Fibroblast of lung (primary cell): ENCODE measurements at regions not wholly inside any gene's neighbourhood (a gene's known extent, or its start where the extent isn't known, plus 50 kb on each side); places are given as distances from the start of the nearest gene placed in this dataset.

Source experiments
- DNase-seq, 2 donors: peaks; one replicate each; pipeline versions ENCODE4 v3.0.0 to v3.0.0-alpha.2; 2010; ENCODE audit warnings: low read depth in 2 of 2
- H2AFZ ChIP-seq: 2 replicates; pipeline ENCODE4 v1.5.1; 2012; ENCODE audit warnings: low read length, control low read depth, inconsistent platforms
- H3K27ac ChIP-seq: 2 replicates; pipeline ENCODE4 v1.5.1; 2011; ENCODE audit warnings: low read length, control low read depth; ENCODE audit not compliant: insufficient read depth
- H3K27me3 ChIP-seq: 2 replicates; pipeline ENCODE4 v1.5.1; 2011; ENCODE audit warnings: mild to moderate bottlenecking, low read length; ENCODE audit not compliant: control insufficient read depth, insufficient read depth
- H3K36me3 ChIP-seq: 2 replicates; pipeline ENCODE4 v1.5.1; 2011; ENCODE audit warnings: low read length; ENCODE audit not compliant: control insufficient read depth, insufficient read depth
- H3K4me1 ChIP-seq: 2 replicates; pipeline ENCODE4 v1.5.1; 2011; ENCODE audit warnings: low read length; ENCODE audit not compliant: control insufficient read depth, insufficient read depth; ENCODE audit errors: extremely low read depth
- H3K4me2 ChIP-seq: 2 replicates; pipeline ENCODE4 v1.5.1; 2011; ENCODE audit warnings: low read length, control low read depth; ENCODE audit not compliant: insufficient read depth; ENCODE audit errors: extremely low read depth
- H3K4me3 ChIP-seq, 4 experiments: fragments of 200-600 bp in 1 of 4; sonication (generic) in 1 of 4; replicated peaks in 1 of 4; 2 replicates each; pipeline ENCODE4 v1.5.1; 2011 to 2016; ENCODE audit warnings: low read length in 4 of 4, low read depth in 3 of 4, mild to moderate bottlenecking in 3 of 4, control low read depth in 2 of 4, inconsistent platforms in 1 of 4, mixed read lengths in 1 of 4; ENCODE audit not compliant: insufficient read depth in 1 of 4; ENCODE audit errors: control extremely low read depth in 1 of 4
- H3K79me2 ChIP-seq: 2 replicates; pipeline ENCODE4 v1.5.1; 2012; ENCODE audit warnings: mild to moderate bottlenecking, low read length, inconsistent platforms; ENCODE audit not compliant: control insufficient read depth, insufficient read depth
- H3K9ac ChIP-seq: 2 replicates; pipeline ENCODE4 v1.5.1; 2011; ENCODE audit warnings: mild to moderate bottlenecking, low read length, control low read depth; ENCODE audit not compliant: insufficient read depth
- H3K9me3 ChIP-seq: 2 replicates; pipeline ENCODE4 v1.5.1; 2012; ENCODE audit warnings: low read depth, low read length; ENCODE audit not compliant: control insufficient read depth, insufficient read depth
- H4K20me1 ChIP-seq: 2 replicates; pipeline ENCODE4 v1.5.1; 2011; ENCODE audit warnings: low read length; ENCODE audit not compliant: control insufficient read depth, insufficient read depth; ENCODE audit errors: extremely low read depth
- EZH2 ChIP-seq: IDR thresholded peaks from 2 replicates; pipeline ENCODE4 v1.5.1; 2012; ENCODE audit warnings: low read length, control low read depth, mild to moderate bottlenecking; ENCODE audit errors: missing control alignments
- TF ChIP-seq, protein P1 (sequence below), 2 donors: IDR thresholded peaks in 1 of 2; conservative IDR thresholded peaks in 1 of 2; 1 replicate in 1 of 2; 2 replicates in 1 of 2; pipeline ENCODE4 v1.5.1; 2011 to 2012; ENCODE audit warnings: low read length in 2 of 2, control low read depth in 1 of 2, inconsistent platforms in 1 of 2, low read depth in 1 of 2, mild to moderate bottlenecking in 1 of 2

DNA sequence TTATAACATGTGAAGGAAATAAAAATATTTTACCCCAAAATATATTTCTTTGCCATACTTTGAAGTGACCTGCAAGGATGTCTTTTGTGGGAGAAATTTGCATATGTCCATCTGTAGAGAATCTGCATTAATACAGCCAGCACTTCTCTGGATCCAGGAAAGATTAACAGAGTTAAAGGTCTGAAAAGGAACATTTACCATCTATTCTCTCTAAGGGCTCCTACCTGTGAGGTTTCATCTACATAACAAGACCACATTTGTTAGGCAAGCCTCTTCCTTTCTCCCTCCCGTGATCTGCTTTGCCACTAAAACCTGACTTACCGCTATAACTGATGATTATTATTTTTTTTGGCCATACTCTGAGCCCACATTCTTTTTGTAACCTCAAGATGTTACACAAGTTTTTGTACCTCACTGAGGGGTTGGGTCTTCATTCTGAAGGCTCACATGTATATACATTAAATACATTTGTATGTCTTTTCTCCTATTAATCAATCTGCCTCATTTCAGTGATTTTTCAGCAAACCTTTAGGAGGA lies 129.4 kb downstream of the AKR1D1 start:
- TF ChIP-seq, protein P1, sequence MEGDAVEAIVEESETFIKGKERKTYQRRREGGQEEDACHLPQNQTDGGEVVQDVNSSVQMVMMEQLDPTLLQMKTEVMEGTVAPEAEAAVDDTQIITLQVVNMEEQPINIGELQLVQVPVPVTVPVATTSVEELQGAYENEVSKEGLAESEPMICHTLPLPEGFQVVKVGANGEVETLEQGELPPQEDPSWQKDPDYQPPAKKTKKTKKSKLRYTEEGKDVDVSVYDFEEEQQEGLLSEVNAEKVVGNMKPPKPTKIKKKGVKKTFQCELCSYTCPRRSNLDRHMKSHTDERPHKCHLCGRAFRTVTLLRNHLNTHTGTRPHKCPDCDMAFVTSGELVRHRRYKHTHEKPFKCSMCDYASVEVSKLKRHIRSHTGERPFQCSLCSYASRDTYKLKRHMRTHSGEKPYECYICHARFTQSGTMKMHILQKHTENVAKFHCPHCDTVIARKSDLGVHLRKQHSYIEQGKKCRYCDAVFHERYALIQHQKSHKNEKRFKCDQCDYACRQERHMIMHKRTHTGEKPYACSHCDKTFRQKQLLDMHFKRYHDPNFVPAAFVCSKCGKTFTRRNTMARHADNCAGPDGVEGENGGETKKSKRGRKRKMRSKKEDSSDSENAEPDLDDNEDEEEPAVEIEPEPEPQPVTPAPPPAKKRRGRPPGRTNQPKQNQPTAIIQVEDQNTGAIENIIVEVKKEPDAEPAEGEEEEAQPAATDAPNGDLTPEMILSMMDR (conservative IDR thresholded peaks at IDR 0.05 in 1 of 2, IDR thresholded peaks at IDR 0.05 in 1 of 2; ENCODE audit: low read depth in 1 of 2, low read length in 2 of 2), result no peak
- no peak for TF ChIP-seq EZH2

DNA sequence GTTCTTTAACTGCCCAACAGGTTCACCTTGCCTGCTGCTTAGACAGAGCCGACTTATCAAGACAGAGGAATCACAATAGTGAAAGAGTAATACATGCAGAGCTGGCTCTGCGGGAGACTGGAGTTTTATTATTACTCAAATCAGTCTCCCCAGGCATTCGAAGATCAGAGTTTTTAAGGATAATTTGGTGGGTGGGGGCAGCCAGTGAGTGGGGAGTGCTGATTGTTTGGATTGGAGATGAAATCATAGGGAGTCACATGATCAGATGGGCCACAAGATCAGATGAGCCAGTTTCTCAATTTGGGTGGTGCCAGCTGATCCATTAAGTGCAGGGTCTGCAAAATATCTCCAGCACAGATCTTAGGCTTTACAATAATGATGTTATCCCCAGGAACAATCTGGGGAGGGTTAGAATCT lies 131.3 kb downstream of the AKR1D1 start:
- no peaks in the 10 kb centered on the region for H4K20me1 ChIP-seq

More for the DNA sequence above, 129.4 kb downstream of the AKR1D1 start:
- Histone ChIP-seq H3K9me3 (no peaks in the 10 kb centered on the region), H3K4me3 (no peak overlapping the region), H3K4me2 (no peak overlapping the region), H3K27me3 (no peaks in the 10 kb centered on the region), H3K9ac (no peak overlapping the region), H3K4me1 (no peaks in the 10 kb centered on the region), H3K79me2 (no peaks in the 10 kb centered on the region), H3K36me3 (no peaks in the 10 kb centered on the region), H4K20me1 (no peaks in the 10 kb centered on the region), H2AFZ (no peak overlapping the region), H3K27ac (no peak overlapping the region)
- peak in 1 of 2 donors; percentile 34 for DNase-seq

DNA sequence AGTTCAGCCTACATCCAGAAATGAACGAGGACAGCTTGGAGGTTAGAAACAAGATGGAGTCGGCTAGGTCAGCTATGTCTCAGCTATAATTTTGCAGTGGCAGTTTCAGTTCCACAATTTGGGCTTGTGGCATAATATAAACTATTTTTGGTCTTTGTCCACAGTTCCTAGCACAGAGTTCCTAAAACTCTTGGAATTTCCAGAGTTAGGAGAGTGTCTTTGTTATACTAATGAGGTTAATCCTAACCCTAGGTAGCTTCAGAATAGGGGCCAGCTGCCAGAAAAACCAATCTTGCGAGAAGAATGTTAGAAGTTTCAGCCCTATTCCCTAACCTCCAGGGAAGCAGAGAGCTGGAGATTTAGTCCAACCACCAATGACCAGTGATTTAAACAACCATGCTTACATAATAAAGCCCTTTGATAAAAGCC lies 131.9 kb downstream of the AKR1D1 start:
- no peak for DNase-seq
- Histone ChIP-seq H3K36me3 (no peaks in the 10 kb centered on the region), H3K9ac (no peak overlapping the region), H3K79me2 (no peaks in the 10 kb centered on the region), H3K27ac (no peak overlapping the region), H3K27me3 (no peaks in the 10 kb centered on the region), H4K20me1 (no peaks in the 10 kb centered on the region), H3K4me1 (no peaks in the 10 kb centered on the region), H2AFZ (no peak overlapping the region), H3K4me3 (no peak overlapping the region), H3K4me2 (no peak overlapping the region), H3K9me3 (no peaks in the 10 kb centered on the region)
- TF ChIP-seq, protein P1 (conservative IDR thresholded peaks at IDR 0.05 in 1 of 2, IDR thresholded peaks at IDR 0.05 in 1 of 2; ENCODE audit: low read depth in 1 of 2, low read length in 2 of 2), result no peak
- TF ChIP-seq EZH2, result no peak

More for the DNA sequence above, 131.3 kb downstream of the AKR1D1 start:
- Histone ChIP-seq H3K79me2 (no peaks in the 10 kb centered on the region), H3K9ac (no peak overlapping the region), H3K4me1 (no peaks in the 10 kb centered on the region), H3K4me3 (no peak overlapping the region), H3K27me3 (no peaks in the 10 kb centered on the region), H2AFZ (no peak overlapping the region), H3K4me2 (no peak overlapping the region), H3K36me3 (no peaks in the 10 kb centered on the region), H3K27ac (no peak overlapping the region), H3K9me3 (no peaks in the 10 kb centered on the region)
- no peak for DNase-seq
- TF ChIP-seq, protein P1 (conservative IDR thresholded peaks at IDR 0.05 in 1 of 2, IDR thresholded peaks at IDR 0.05 in 1 of 2; ENCODE audit: low read depth in 1 of 2, low read length in 2 of 2), result no peak
- no peak for TF ChIP-seq EZH2
